Suprapubic skin (tissue), 4 donors: ENCODE measurements at regions not wholly inside any gene's neighbourhood (a gene's known extent, or its start where the extent isn't known, plus 50 kb on each side); places are given as distances from the start of the nearest gene placed in this dataset.

Experiments used
- POLR2A ChIP-seq, 2 donors: fragments of 450-650 bp; IDR thresholded peaks; one replicate each; pipeline ENCODE4 v1.6.1; 2017; ENCODE audit warnings: antibody characterized with exemption in 2 of 2, mild to moderate bottlenecking in 2 of 2, moderate library complexity in 2 of 2
- POLR2AphosphoS5 ChIP-seq, 3 donors: sonication (generic); formaldehyde crosslinking; IDR thresholded peaks; one replicate each; pipeline ENCODE4 v1.6.1; 2017; ENCODE audit warnings: antibody characterized with exemption in 3 of 3
- TF ChIP-seq, protein P1 (sequence below), 2 donors: fragments of 200-600 bp in 1 of 2; fragments of 450-650 bp in 1 of 2; sonication (generic) in 1 of 2; IDR thresholded peaks; one replicate each; pipeline ENCODE4 v1.5.1; 2016 to 2019; ENCODE audit warnings: antibody characterized with exemption in 2 of 2, mild to moderate bottlenecking in 1 of 2, moderate library complexity in 1 of 2

GRCh38 chr22:48688366-48688765 lies 1139.3 kb downstream of the BRD1 start:
- TF ChIP-seq, protein P1, sequence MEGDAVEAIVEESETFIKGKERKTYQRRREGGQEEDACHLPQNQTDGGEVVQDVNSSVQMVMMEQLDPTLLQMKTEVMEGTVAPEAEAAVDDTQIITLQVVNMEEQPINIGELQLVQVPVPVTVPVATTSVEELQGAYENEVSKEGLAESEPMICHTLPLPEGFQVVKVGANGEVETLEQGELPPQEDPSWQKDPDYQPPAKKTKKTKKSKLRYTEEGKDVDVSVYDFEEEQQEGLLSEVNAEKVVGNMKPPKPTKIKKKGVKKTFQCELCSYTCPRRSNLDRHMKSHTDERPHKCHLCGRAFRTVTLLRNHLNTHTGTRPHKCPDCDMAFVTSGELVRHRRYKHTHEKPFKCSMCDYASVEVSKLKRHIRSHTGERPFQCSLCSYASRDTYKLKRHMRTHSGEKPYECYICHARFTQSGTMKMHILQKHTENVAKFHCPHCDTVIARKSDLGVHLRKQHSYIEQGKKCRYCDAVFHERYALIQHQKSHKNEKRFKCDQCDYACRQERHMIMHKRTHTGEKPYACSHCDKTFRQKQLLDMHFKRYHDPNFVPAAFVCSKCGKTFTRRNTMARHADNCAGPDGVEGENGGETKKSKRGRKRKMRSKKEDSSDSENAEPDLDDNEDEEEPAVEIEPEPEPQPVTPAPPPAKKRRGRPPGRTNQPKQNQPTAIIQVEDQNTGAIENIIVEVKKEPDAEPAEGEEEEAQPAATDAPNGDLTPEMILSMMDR (IDR thresholded peaks at IDR 0.05) = no peak
- TF ChIP-seq POLR2AphosphoS5 (IDR thresholded peaks at IDR 0.05) = no peak
- no peak for TF ChIP-seq POLR2A (IDR thresholded peaks at IDR 0.05)
